Keratinocyte (primary cell): ENCODE measurements at regions not wholly inside any gene's neighbourhood (a gene's known extent, or its start where the extent isn't known, plus 50 kb on each side); places are given as distances from the start of the nearest gene placed in this dataset.

ENCODE experiments used
- CTCF ChIP-seq, 3 experiments: IDR thresholded peaks in 1 of 3; conservative IDR thresholded peaks in 1 of 3; optimal IDR thresholded peaks in 1 of 3; 2 replicates in 2 of 3; 3 replicates in 1 of 3; pipeline versions ENCODE3 to v1.5.1; 2011; ENCODE audit warnings: low read length in 3 of 3, mild to moderate bottlenecking in 3 of 3, moderate library complexity in 2 of 3, control low read depth in 1 of 3, inconsistent platforms in 1 of 3; ENCODE audit not compliant: insufficient read depth in 2 of 3; ENCODE audit errors: extremely low read depth in 1 of 3
- EZH2 ChIP-seq: IDR thresholded peaks from one replicate; pipeline ENCODE4 v1.6.1; 2012; ENCODE audit warnings: inconsistent platforms, mild to moderate bottlenecking, low read length, moderate library complexity

- TF ChIP-seq CTCF (optimal IDR thresholded peaks at IDR 0.05 in 1 of 3, IDR thresholded peaks at IDR 0.05 in 1 of 3, conservative IDR thresholded peaks at IDR 0.05 in 1 of 3; ENCODE audit: extremely low read depth in 1 of 3, insufficient read depth in 2 of 3, low read length in 3 of 3) (no peak), EZH2 (no peak)
Observed at GRCh38 chr2:213224366-213224765, 59.9 kb upstream of the SPAG16 start.
